ENCODE measurements at regions not wholly inside any gene's neighbourhood (a gene's known extent, or its start where the extent isn't known, plus 50 kb on each side); places are given as distances from the start of the nearest gene placed in this dataset.

- no peak for TF ChIP-seq CTCF (IDR thresholded peaks at IDR 0.05; ENCODE audit: low read depth, low read length)
- H3K4me3 ChIP-seq (replicated peaks in 1 of 2; ENCODE audit: low read depth in 2 of 2, low read length in 2 of 2), result no peak overlapping the region
- no peak for DNase-seq (ENCODE audit: low read depth in 2 of 2)
Measured at GRCh38 chr6:6808343-6808742, 219.8 kb downstream of the LY86 start.

DNA sequence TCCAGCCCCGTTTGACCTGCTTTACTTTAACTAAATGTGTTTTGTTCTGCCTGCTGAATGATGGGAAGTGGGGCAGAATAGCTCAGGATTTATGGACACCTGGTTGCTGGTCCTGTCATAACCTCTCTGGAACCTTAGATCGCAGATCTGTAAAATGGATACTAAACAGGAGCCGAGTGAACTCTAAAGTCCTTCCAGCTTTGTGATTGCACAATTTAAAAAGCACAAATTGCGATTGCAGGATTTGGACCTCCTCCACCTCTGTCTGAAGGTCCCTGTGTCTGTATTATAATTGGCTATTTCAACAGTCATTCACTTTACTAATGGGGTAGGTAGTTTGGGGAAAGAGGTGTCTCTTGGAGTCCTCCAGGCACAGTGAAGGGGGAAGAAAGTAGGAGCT is 220.4 kb downstream of the LY86 start:
- no peak overlapping the region for H3K4me3 ChIP-seq (replicated peaks in 1 of 2; ENCODE audit: low read depth in 2 of 2, low read length in 2 of 2)
- no peak for TF ChIP-seq CTCF (IDR thresholded peaks at IDR 0.05; ENCODE audit: low read depth, low read length)
- no peak for DNase-seq (ENCODE audit: low read depth in 2 of 2)

- no peak for TF ChIP-seq CTCF (IDR thresholded peaks at IDR 0.05; ENCODE audit: low read depth, low read length)
- peak overlapping the region; percentile 32 to 35 for H3K4me3 ChIP-seq (replicated peaks in 1 of 2; ENCODE audit: low read depth in 2 of 2, low read length in 2 of 2)
- no peak for DNase-seq (ENCODE audit: low read depth in 2 of 2)
Measured at GRCh38 chr6:6810727-6811126, 222.2 kb downstream of the LY86 start.

- no peak for TF ChIP-seq CTCF (IDR thresholded peaks at IDR 0.05; ENCODE audit: low read depth, low read length)
- H3K4me3 ChIP-seq (replicated peaks in 1 of 2; ENCODE audit: low read depth in 2 of 2, low read length in 2 of 2), result peak overlapping the region; percentile 32 to 35
- peak; percentile 73 to 84 for DNase-seq (ENCODE audit: low read depth in 2 of 2)
Measured at GRCh38 chr6:6811128-6812009, 222.8 kb downstream of the LY86 start.

DNA sequence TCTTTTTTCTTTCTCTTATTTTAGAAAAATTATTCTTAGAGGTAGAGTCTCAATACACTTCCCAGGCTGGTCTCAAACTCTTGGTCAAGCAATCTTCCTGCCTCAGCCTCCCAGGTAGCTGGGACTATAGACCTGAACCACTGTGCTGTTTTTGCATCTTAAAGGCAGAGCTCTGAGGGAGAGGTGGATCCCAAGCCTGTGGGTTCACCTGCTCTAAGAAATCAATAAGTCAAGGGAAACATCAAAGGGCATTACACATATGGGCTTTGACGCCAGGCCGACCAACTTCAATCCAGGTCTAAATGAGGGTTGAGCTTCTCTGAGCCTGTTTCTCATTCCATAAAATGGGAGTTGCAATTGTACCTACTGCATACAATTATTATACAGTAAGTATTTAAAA is 223.9 kb downstream of the LY86 start:
- TF ChIP-seq CTCF (IDR thresholded peaks at IDR 0.05; ENCODE audit: low read depth, low read length), result no peak
- DNase-seq (ENCODE audit: low read depth in 2 of 2), result no peak
- no peak overlapping the region for H3K4me3 ChIP-seq (replicated peaks in 1 of 2; ENCODE audit: low read depth in 2 of 2, low read length in 2 of 2)

DNA sequence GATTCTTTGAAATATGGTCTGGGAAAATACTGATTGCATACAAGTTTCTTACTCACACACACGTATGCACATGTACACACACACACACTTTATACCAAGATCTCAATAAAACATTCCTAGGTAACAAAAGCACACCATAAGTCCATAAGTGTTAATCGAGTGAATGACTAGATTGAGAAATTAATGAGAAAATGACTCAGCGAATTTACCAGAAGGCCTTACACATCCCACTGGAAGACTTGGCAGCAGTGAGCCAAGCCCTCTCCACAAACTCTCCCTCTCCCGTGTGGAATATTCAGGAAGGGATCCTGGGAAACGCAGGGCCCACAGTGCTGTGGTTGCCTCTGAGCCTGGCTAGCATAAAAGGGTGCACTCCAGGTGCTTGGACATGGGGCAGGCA is 227.2 kb downstream of the LY86 start:
- H3K4me3 ChIP-seq (replicated peaks in 1 of 2; ENCODE audit: low read depth in 2 of 2, low read length in 2 of 2), result no peak overlapping the region
- no peak for TF ChIP-seq CTCF (IDR thresholded peaks at IDR 0.05; ENCODE audit: low read depth, low read length)
- DNase-seq (ENCODE audit: low read depth in 2 of 2), result peak in 1 of 2 donors; percentile 11
